ENCODE measurements at regions not wholly inside any gene's neighbourhood (a gene's known extent, or its start where the extent isn't known, plus 50 kb on each side); places are given as distances from the start of the nearest gene placed in this dataset.

DNA sequence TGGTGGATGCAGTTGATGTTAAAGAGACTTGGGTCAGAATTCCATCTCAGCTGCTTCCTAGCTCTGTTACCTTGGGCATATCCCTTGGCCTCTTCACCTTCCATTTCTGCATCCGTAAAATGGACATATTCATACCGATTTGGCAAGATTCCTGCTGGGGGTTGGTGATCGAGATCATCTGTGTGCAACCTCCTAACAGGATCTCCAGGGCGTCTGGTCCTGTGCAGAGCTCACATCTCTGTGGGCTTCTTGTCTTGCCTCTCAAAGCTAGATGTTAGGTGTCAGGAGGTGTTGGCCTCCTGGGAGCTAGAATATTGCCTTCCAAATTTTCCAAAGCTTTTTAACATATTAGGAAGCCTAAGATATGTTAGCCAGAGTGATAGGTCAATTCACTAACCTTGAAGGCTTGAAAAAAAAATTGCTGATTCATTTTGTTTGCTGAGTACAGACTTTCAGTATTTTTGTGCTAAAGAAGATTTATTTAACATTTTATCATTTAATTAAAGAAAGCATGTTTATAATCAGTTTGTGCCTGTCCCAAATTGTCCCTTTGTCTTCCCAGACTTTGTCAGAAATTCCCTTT, 69.7 kb upstream of the ZNF516 start:
- H4K20me1 ChIP-seq (ENCODE audit: insufficient read depth) = no peaks in the 10 kb centered on the region
- no peak overlapping the region for H3K9ac ChIP-seq
- no peaks in the 10 kb centered on the region for H3K36me3 ChIP-seq (replicated peaks in 1 of 2; ENCODE audit: control insufficient read depth in 1 of 2, insufficient read depth in 2 of 2, low read length in 1 of 2)
- no peak overlapping the region for H3K4me3 ChIP-seq (ENCODE audit: low read depth in 2 of 2, low read length in 1 of 2)
- H3K4me1 ChIP-seq (ENCODE audit: control insufficient read depth in 1 of 2, insufficient read depth in 2 of 2, low read depth in 1 of 2, low read length in 1 of 2) = no peaks in the 10 kb centered on the region; a peak in 1 of 4 replicates
- ChIA-PET CTCF (no interaction called here), POLR2A (no interaction called here)
- DNase-seq = no peak
- TF ChIP-seq FOXM1 (IDR thresholded peaks at IDR 0.05; ENCODE audit: low read depth) (no peak), RFX5 (IDR thresholded peaks at IDR 0.05; ENCODE audit: low read length) (no peak), EP300 (IDR thresholded peaks at IDR 0.05; ENCODE audit: borderline replicate concordance in 1 of 2, low read depth in 1 of 2, low read length in 1 of 2) (no peak), TCF12 (IDR thresholded peaks at IDR 0.05) (no peak), POLR2AphosphoS5 (IDR thresholded peaks at IDR 0.05; ENCODE audit: low read depth, low read length) (no peak), CHD2 (IDR thresholded peaks at IDR 0.05; ENCODE audit: low read length, partially characterized antibody) (no peak)
- TF ChIP-seq, protein P1, sequence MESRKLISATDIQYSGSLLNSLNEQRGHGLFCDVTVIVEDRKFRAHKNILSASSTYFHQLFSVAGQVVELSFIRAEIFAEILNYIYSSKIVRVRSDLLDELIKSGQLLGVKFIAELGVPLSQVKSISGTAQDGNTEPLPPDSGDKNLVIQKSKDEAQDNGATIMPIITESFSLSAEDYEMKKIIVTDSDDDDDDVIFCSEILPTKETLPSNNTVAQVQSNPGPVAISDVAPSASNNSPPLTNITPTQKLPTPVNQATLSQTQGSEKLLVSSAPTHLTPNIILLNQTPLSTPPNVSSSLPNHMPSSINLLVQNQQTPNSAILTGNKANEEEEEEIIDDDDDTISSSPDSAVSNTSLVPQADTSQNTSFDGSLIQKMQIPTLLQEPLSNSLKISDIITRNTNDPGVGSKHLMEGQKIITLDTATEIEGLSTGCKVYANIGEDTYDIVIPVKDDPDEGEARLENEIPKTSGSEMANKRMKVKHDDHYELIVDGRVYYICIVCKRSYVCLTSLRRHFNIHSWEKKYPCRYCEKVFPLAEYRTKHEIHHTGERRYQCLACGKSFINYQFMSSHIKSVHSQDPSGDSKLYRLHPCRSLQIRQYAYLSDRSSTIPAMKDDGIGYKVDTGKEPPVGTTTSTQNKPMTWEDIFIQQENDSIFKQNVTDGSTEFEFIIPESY (IDR thresholded peaks at IDR 0.05; ENCODE audit: borderline replicate concordance, low read depth) = no peak
- TF ChIP-seq, protein P2, sequence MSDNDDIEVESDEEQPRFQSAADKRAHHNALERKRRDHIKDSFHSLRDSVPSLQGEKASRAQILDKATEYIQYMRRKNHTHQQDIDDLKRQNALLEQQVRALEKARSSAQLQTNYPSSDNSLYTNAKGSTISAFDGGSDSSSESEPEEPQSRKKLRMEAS (IDR thresholded peaks at IDR 0.05; ENCODE audit: low read depth) = no peak
- TF ChIP-seq, protein P3, sequence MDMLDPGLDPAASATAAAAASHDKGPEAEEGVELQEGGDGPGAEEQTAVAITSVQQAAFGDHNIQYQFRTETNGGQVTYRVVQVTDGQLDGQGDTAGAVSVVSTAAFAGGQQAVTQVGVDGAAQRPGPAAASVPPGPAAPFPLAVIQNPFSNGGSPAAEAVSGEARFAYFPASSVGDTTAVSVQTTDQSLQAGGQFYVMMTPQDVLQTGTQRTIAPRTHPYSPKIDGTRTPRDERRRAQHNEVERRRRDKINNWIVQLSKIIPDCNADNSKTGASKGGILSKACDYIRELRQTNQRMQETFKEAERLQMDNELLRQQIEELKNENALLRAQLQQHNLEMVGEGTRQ (IDR thresholded peaks at IDR 0.05; ENCODE audit: borderline replicate concordance, low read depth, low read length) = no peak
- no peaks in the 10 kb centered on the region for H3K9me3 ChIP-seq
- no peak overlapping the region for H2AFZ ChIP-seq (ENCODE audit: low read depth)
- no peaks in the 10 kb centered on the region for H3F3A ChIP-seq (replicated peaks; ENCODE audit: insufficient read depth)
- 28% methylated on average over 4 of the region's 4 CpGs for WGBS (ENCODE audit: low lambda C conversion rate)
- H3K9me2 ChIP-seq = no peaks in the 10 kb centered on the region
- no peaks in the 10 kb centered on the region for H3K27me3 ChIP-seq (ENCODE audit: insufficient read depth)
- no peak overlapping the region for H3K27ac ChIP-seq (ENCODE audit: low read depth in 2 of 2, low read length in 1 of 2)
- no peaks in the 10 kb centered on the region for H3K79me2 ChIP-seq (ENCODE audit: insufficient read depth)
- peak overlapping the region; percentile 15; the same call in 1 of the 2 replicates for H3K4me2 ChIP-seq

DNA sequence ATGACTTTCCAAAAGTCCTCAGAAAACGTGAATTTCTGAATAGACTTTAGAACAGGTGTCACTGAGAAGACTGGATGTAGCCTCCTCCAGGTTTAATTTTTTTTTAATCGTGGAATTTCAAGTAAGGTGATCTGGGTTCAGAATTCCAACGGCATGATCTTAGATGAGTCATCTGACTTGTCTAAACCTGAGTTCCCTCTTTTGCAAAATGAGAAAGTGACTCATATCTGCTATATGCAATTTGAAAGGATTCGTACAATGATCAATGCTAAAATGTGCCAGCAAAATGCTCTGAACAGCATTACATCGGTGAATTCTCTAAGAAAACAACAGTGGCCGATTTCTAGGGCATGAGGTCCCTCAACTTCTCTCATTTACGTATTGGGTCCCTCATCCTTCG, 69.1 kb upstream of the ZNF516 start:
- Histone ChIP-seq H4K20me1 (ENCODE audit: insufficient read depth) (no peaks in the 10 kb centered on the region), H3K4me1 (ENCODE audit: control insufficient read depth in 1 of 2, insufficient read depth in 2 of 2, low read depth in 1 of 2, low read length in 1 of 2) (no peaks in the 10 kb centered on the region; a peak in 1 of 4 replicates), H3K79me2 (ENCODE audit: insufficient read depth) (no peaks in the 10 kb centered on the region), H2AFZ (ENCODE audit: low read depth) (no peak overlapping the region), H3K27me3 (ENCODE audit: insufficient read depth) (no peaks in the 10 kb centered on the region), H3K9ac (no peak overlapping the region), H3K4me2 (no peak overlapping the region), H3K9me2 (no peaks in the 10 kb centered on the region), H3F3A (replicated peaks; ENCODE audit: insufficient read depth) (no peaks in the 10 kb centered on the region), H3K27ac (ENCODE audit: low read depth in 2 of 2, low read length in 1 of 2) (no peak overlapping the region), H3K9me3 (no peaks in the 10 kb centered on the region), H3K4me3 (ENCODE audit: low read depth in 2 of 2, low read length in 1 of 2) (no peak overlapping the region), H3K36me3 (replicated peaks in 1 of 2; ENCODE audit: control insufficient read depth in 1 of 2, insufficient read depth in 2 of 2, low read length in 1 of 2) (no peaks in the 10 kb centered on the region)
- no peak for DNase-seq
- ChIA-PET POLR2A (no interaction called here), CTCF (no interaction called here)
- WGBS (ENCODE audit: low lambda C conversion rate) = 27% methylated on average over 8 of the region's 8 CpGs
- TF ChIP-seq, protein P4, sequence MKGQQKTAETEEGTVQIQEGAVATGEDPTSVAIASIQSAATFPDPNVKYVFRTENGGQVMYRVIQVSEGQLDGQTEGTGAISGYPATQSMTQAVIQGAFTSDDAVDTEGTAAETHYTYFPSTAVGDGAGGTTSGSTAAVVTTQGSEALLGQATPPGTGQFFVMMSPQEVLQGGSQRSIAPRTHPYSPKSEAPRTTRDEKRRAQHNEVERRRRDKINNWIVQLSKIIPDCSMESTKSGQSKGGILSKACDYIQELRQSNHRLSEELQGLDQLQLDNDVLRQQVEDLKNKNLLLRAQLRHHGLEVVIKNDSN (IDR thresholded peaks at IDR 0.05; ENCODE audit: borderline replicate concordance, low read depth) = no peak
- TF ChIP-seq GATA2 (CRISPR knock-in tag; IDR thresholded peaks at IDR 0.05) (no peak), FOSL2 (IDR thresholded peaks at IDR 0.05; ENCODE audit: borderline replicate concordance, low read depth) (peak; percentile 49; the same call in 1 of the 2 replicates)

Data from SK-N-SH (cell line).